Liver (tissue), 8 donors: ENCODE measurements at regions not wholly inside any gene's neighbourhood (a gene's known extent, or its start where the extent isn't known, plus 50 kb on each side); places are given as distances from the start of the nearest gene placed in this dataset.

Experiments used
- DNase-seq: peaks from one replicate; pipeline ENCODE4 v3.0.0-alpha.2; 2017; ENCODE audit warnings: low spot score
- H3K27ac ChIP-seq, 2 donors: one replicate each; pipeline ENCODE4 v1.7.0; 2013; ENCODE audit warnings: inconsistent platforms in 2 of 2, low read length in 2 of 2, control low read depth in 1 of 2, low read depth in 1 of 2, mild to moderate bottlenecking in 1 of 2
- H3K27me3 ChIP-seq, 4 donors: one replicate each; pipeline versions ENCODE4 v1.6.1 to v1.7.0; 2013; ENCODE audit warnings: low read length in 3 of 4, inconsistent platforms in 1 of 4, mild to moderate bottlenecking in 1 of 4, moderate library complexity in 1 of 4; ENCODE audit not compliant: control insufficient read depth in 4 of 4, insufficient read depth in 4 of 4
- H3K36me3 ChIP-seq, 4 donors: one replicate each; pipeline versions ENCODE4 v1.6.1 to v1.7.0; 2013; ENCODE audit warnings: low read length in 3 of 4, mild to moderate bottlenecking in 3 of 4, low read depth in 1 of 4, moderate library complexity in 1 of 4; ENCODE audit not compliant: control insufficient read depth in 4 of 4, insufficient read depth in 3 of 4
- H3K4me1 ChIP-seq, 4 donors: one replicate each; pipeline versions ENCODE4 v1.6.1 to v1.7.0; 2013; ENCODE audit warnings: low read length in 3 of 4, mild to moderate bottlenecking in 3 of 4, moderate library complexity in 1 of 4; ENCODE audit not compliant: control insufficient read depth in 4 of 4, insufficient read depth in 4 of 4
- H3K4me3 ChIP-seq, 3 donors: one replicate each; pipeline versions ENCODE4 v1.6.1 to v1.7.0; 2013; ENCODE audit warnings: low read length in 3 of 3, control low read depth in 1 of 3, low read depth in 1 of 3, mild to moderate bottlenecking in 1 of 3
- H3K9ac ChIP-seq, 2 donors: one replicate each; pipeline ENCODE4 v1.7.0; 2013; ENCODE audit warnings: low read length in 2 of 2, mild to moderate bottlenecking in 2 of 2, moderate library complexity in 2 of 2, control low read depth in 1 of 2, low read depth in 1 of 2
- H3K9me3 ChIP-seq, 4 donors: one replicate each; pipeline versions ENCODE4 v1.6.1 to v1.7.0; 2013; ENCODE audit warnings: low read length in 3 of 4; ENCODE audit not compliant: control insufficient read depth in 4 of 4
- CTCF ChIP-seq: fragments of 150-350 bp; IDR thresholded peaks from 2 replicates; pipeline ENCODE4 v1.5.1; 2017; ENCODE audit warnings: improper control_type of control experiment, low read depth, low read length; ENCODE audit not compliant: missing input control
- EGR1 ChIP-seq, 2 donors: IDR thresholded peaks; 2 replicates each; pipeline ENCODE4 v1.6.1; 2016 to 2018; ENCODE audit warnings: antibody characterized with exemption in 2 of 2, low read depth in 2 of 2
- FOXA1 ChIP-seq: IDR thresholded peaks from 2 replicates; pipeline ENCODE4 v1.6.1; 2016; ENCODE audit warnings: antibody characterized with exemption
- FOXA2 ChIP-seq: IDR thresholded peaks from 2 replicates; pipeline ENCODE4 v1.6.1; 2016; ENCODE audit warnings: antibody characterized with exemption
- GABPA ChIP-seq, 2 donors: IDR thresholded peaks in 1 of 2; conservative IDR thresholded peaks in 1 of 2; 2 replicates each; pipeline ENCODE4 v1.6.1; 2016; ENCODE audit warnings: antibody characterized with exemption in 2 of 2, mild to moderate bottlenecking in 1 of 2, moderate library complexity in 1 of 2
- HNF4A ChIP-seq, 2 donors: conservative IDR thresholded peaks; 2 replicates each; pipeline ENCODE4 v1.6.1; 2016; ENCODE audit warnings: antibody characterized with exemption in 2 of 2, mild to moderate bottlenecking in 2 of 2
- HNF4G ChIP-seq: IDR thresholded peaks from 2 replicates; pipeline ENCODE4 v1.6.1; 2016; ENCODE audit warnings: antibody characterized with exemption
- JUND ChIP-seq, 2 donors: IDR thresholded peaks; 2 replicates each; pipeline ENCODE4 v1.6.1; 2016; ENCODE audit warnings: antibody characterized with exemption in 2 of 2
- NR2F2 ChIP-seq: IDR thresholded peaks from 2 replicates; pipeline ENCODE4 v1.6.1; 2016; ENCODE audit warnings: antibody characterized with exemption
- RAD21 ChIP-seq, 2 donors: IDR thresholded peaks; 2 replicates each; pipeline ENCODE4 v1.6.1; 2016; ENCODE audit warnings: antibody characterized with exemption in 2 of 2, mild to moderate bottlenecking in 2 of 2
- REST ChIP-seq: IDR thresholded peaks from 2 replicates; pipeline ENCODE4 v1.6.1; 2016; ENCODE audit warnings: antibody characterized with exemption, mild to moderate bottlenecking
- RXRA ChIP-seq, 2 donors: IDR thresholded peaks; 2 replicates each; pipeline ENCODE4 v1.6.1; 2017 to 2018; ENCODE audit warnings: antibody characterized with exemption in 2 of 2, mild to moderate bottlenecking in 1 of 2
- SP1 ChIP-seq: IDR thresholded peaks from 2 replicates; pipeline ENCODE4 v1.6.1; 2018; ENCODE audit warnings: antibody characterized with exemption, mild to moderate bottlenecking
- TAF1 ChIP-seq: conservative IDR thresholded peaks from 2 replicates; pipeline ENCODE4 v1.6.1; 2016; ENCODE audit warnings: antibody characterized with exemption, mild to moderate bottlenecking
- YY1 ChIP-seq: IDR thresholded peaks from 2 replicates; pipeline ENCODE4 v1.6.1; 2016; ENCODE audit warnings: antibody characterized with exemption, mild to moderate bottlenecking
- ZBTB33 ChIP-seq: IDR thresholded peaks from 2 replicates; pipeline ENCODE4 v1.6.1; 2016; ENCODE audit warnings: antibody characterized with exemption
- WGBS: extraction: QIAGEN DNeasy Blood & Tissue Kit; methylation state at CpG from one replicate; pipeline ENCODE4 v1.1.7; 2013; 5-methylcytosine and 5-hydroxymethylcytosine counted together
- TF ChIP-seq, protein P1 (sequence below): IDR thresholded peaks from 2 replicates; pipeline ENCODE4 v1.6.1; 2016; ENCODE audit warnings: antibody characterized with exemption
- TF ChIP-seq, protein P2 (sequence below): IDR thresholded peaks from 2 replicates; pipeline ENCODE4 v1.6.1; 2016; ENCODE audit warnings: antibody characterized with exemption
- donor health status: healthy.
- donor health status: healthy.
- donor health status: healthy.
- donor health status: healthy.
- donor health status: healthy.

- no peak overlapping the region for H3K4me3 ChIP-seq
- H3K4me1 ChIP-seq, result no peaks in the 10 kb centered on the region
- no peak for DNase-seq
- no peaks in the 10 kb centered on the region for H3K27me3 ChIP-seq
- H3K9me3 ChIP-seq, result no peaks in the 10 kb centered on the region
- H3K9ac ChIP-seq, result no peak overlapping the region
- 72% methylated on average over 2 of the region's 2 CpGs for WGBS
- no peak overlapping the region for H3K27ac ChIP-seq
- H3K36me3 ChIP-seq, result no peaks in the 10 kb centered on the region
- no peak for TF ChIP-seq RAD21 (IDR thresholded peaks at IDR 0.05)
- no peak for TF ChIP-seq SP1
- no peak for TF ChIP-seq CTCF
- TF ChIP-seq TAF1, result no peak
- TF ChIP-seq YY1, result no peak
- no peak for TF ChIP-seq NR2F2
- TF ChIP-seq, protein P1, sequence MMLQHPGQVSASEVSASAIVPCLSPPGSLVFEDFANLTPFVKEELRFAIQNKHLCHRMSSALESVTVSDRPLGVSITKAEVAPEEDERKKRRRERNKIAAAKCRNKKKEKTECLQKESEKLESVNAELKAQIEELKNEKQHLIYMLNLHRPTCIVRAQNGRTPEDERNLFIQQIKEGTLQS, result no peak
- no peak for TF ChIP-seq GABPA (IDR thresholded peaks at IDR 0.05 in 1 of 2, conservative IDR thresholded peaks at IDR 0.05 in 1 of 2)
- no peak for TF ChIP-seq HNF4A (conservative IDR thresholded peaks at IDR 0.05)
- no peak for TF ChIP-seq FOXA1
- no peak for TF ChIP-seq HNF4G
- no peak for TF ChIP-seq RXRA (IDR thresholded peaks at IDR 0.05)
- TF ChIP-seq, protein P2, sequence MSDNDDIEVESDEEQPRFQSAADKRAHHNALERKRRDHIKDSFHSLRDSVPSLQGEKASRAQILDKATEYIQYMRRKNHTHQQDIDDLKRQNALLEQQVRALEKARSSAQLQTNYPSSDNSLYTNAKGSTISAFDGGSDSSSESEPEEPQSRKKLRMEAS, result no peak
- no peak for TF ChIP-seq ZBTB33
- TF ChIP-seq REST, result no peak
- no peak for TF ChIP-seq FOXA2
- no peak for TF ChIP-seq EGR1 (IDR thresholded peaks at IDR 0.05; ENCODE audit: low read depth in 2 of 2)
Observed at GRCh38 chr7:51980313-51980712, 663.7 kb upstream of the COBL start.

- H3K27ac ChIP-seq, result no peak overlapping the region
- no peak for TF ChIP-seq HNF4A (conservative IDR thresholded peaks at IDR 0.05)
- TF ChIP-seq NR2F2, result no peak
- no peak for TF ChIP-seq HNF4G
- no peak for TF ChIP-seq JUND (IDR thresholded peaks at IDR 0.05)
- no peak for TF ChIP-seq YY1
- no peak overlapping the region for H3K4me3 ChIP-seq
- no peaks in the 10 kb centered on the region for H3K4me1 ChIP-seq
- no peak for DNase-seq
- H3K9me3 ChIP-seq, result no peaks in the 10 kb centered on the region
- H3K9ac ChIP-seq, result no peak overlapping the region
- H3K36me3 ChIP-seq, result no peaks in the 10 kb centered on the region
- H3K27me3 ChIP-seq, result no peaks in the 10 kb centered on the region
Observed at GRCh38 chr7:51977913-51978312, 661.3 kb upstream of the COBL start.
